K562 (cell line): ENCODE measurements at regions not wholly inside any gene's neighbourhood (a gene's known extent, or its start where the extent isn't known, plus 50 kb on each side); places are given as distances from the start of the nearest gene placed in this dataset.

Experiments
- ATAC-seq: fragments of 200-7000 bp; cut with Tn5 transposase; 3 replicates; pipeline ENCODE4 v1.9.1; 2020; ENCODE audit warnings: moderate library complexity
- BruUV-seq: library from RNA; stranded (reverse); fragments of 400-500 nt; replicated peaks from 2 replicates; lab custom pipeline; 2021; lab: Mats Ljungman, UMichigan
- CTCF ChIA-PET: fragments of 300-600 bp; formaldehyde crosslinking; extraction: SDS; loops from one replicate; lab custom pipeline; 2021; ENCODE audit warnings: low intra/inter-chr PET ratio; lab: Yijun Ruan, JAX
- POLR2A ChIA-PET: fragments of 300-600, 350-650 bp; sonication (Branson Sonifier 250); formaldehyde crosslinking; extraction: SDS; loops from one replicate; lab custom pipeline; 2021; ENCODE audit warnings: antibody characterized with exemption, inconsistent platforms; lab: Yijun Ruan, JAX
- DNase-seq, 4 experiments: peaks; one replicate each; pipeline versions ENCODE4 v3.0.0 to v3.0.0-alpha.2; 2011 to 2018; ENCODE audit warnings: low spot score in 3 of 4, mixed read lengths in 3 of 4; ENCODE audit errors: extremely low read depth in 1 of 4
- FAIRE-seq: peaks from 2 replicates; lab custom pipeline; 2011; peaks lifted over from hg19 to GRCh38; lab: Jason Lieb, UNC
- H2AFZ ChIP-seq: 2 replicates; pipeline ENCODE4 v1.6.0; 2011; ENCODE audit warnings: low read depth, low read length, control low read depth, inconsistent platforms
- H3K27ac ChIP-seq: fragments of 200-600 bp; 3 replicates; pipeline ENCODE4 v1.8.0; 2011; ENCODE audit warnings: low read depth, mild to moderate bottlenecking, control low read depth, inconsistent platforms, low read length, moderate library complexity, mixed read lengths; ENCODE audit errors: extremely low read depth
- H3K27me3 ChIP-seq, 2 experiments: fragments of 300-600 bp in 1 of 2; 2 replicates in 1 of 2; 3 replicates in 1 of 2; pipeline versions ENCODE4 v1.6.0 to v1.8.0; 2011; ENCODE audit warnings: inconsistent platforms in 2 of 2, low read length in 2 of 2, mild to moderate bottlenecking in 1 of 2, mixed read lengths in 1 of 2, moderate library complexity in 1 of 2; ENCODE audit not compliant: control insufficient read depth in 2 of 2, insufficient read depth in 2 of 2
- H3K36me3 ChIP-seq: fragments of 300-600 bp; 3 replicates; pipeline ENCODE4 v1.8.0; 2011; ENCODE audit warnings: mild to moderate bottlenecking, low read length, inconsistent platforms; ENCODE audit not compliant: control insufficient read depth, insufficient read depth
- H3K4me1 ChIP-seq, 2 experiments: fragments of 200-600 bp in 1 of 2; replicated peaks in 1 of 2; 2 replicates in 1 of 2; 3 replicates in 1 of 2; pipeline versions ENCODE4 v1.5.1 to v1.8.0; 2011; ENCODE audit warnings: inconsistent platforms in 2 of 2, low read length in 2 of 2, mild to moderate bottlenecking in 1 of 2, mixed read lengths in 1 of 2, moderate library complexity in 1 of 2; ENCODE audit not compliant: control insufficient read depth in 2 of 2, insufficient read depth in 2 of 2
- H3K4me2 ChIP-seq: 2 replicates; pipeline ENCODE4 v1.6.1; 2011; ENCODE audit warnings: low read length, control low read depth, inconsistent platforms, mixed read lengths; ENCODE audit not compliant: insufficient read depth
- H3K4me3 ChIP-seq: fragments of 200-600 bp; sonication (generic), shearing (Covaris generic); 2 replicates; pipeline ENCODE4 v1.5.1; 2016; ENCODE audit warnings: control low read depth, inconsistent platforms
- H3K79me2 ChIP-seq: fragments of 200-600 bp; 3 replicates; pipeline ENCODE4 v1.8.0; 2011; ENCODE audit warnings: low read length, inconsistent platforms; ENCODE audit not compliant: control insufficient read depth, insufficient read depth
- H3K9ac ChIP-seq, 2 experiments: 2 replicates each; pipeline versions ENCODE4 v1.6.0 to v1.6.1; 2011; ENCODE audit warnings: low read depth in 2 of 2, low read length in 2 of 2, control low read depth in 1 of 2, inconsistent platforms in 1 of 2, mild to moderate bottlenecking in 1 of 2, mixed read lengths in 1 of 2; ENCODE audit not compliant: insufficient read depth in 1 of 2
- H3K9me1 ChIP-seq: one replicate; pipeline ENCODE4 v1.6.0; 2011; ENCODE audit warnings: inconsistent platforms, mild to moderate bottlenecking, low read length, moderate library complexity; ENCODE audit not compliant: control insufficient read depth, insufficient read depth
- H3K9me3 ChIP-seq: replicated peaks from 2 replicates; pipeline ENCODE4 v1.5.1; 2011; ENCODE audit warnings: low read depth, low read length, inconsistent platforms; ENCODE audit not compliant: control insufficient read depth, insufficient read depth
- H4K20me1 ChIP-seq: replicated peaks from 2 replicates; pipeline ENCODE4 v1.6.1; 2011; ENCODE audit warnings: low read length, inconsistent platforms, mixed read lengths; ENCODE audit not compliant: control insufficient read depth, insufficient read depth
- ADNP ChIP-seq: fragments of 200-800 bp; sonication (Bioruptor generic); IDR thresholded peaks from 2 replicates; pipeline ENCODE4 v1.6.1; 2016; ENCODE audit warnings: missing genetic modification characterization, missing compliant biosample characterization
- ZNF143 ChIP-seq: sonication (generic); formaldehyde crosslinking; IDR thresholded peaks from 2 replicates; pipeline ENCODE4 v1.9.0; 2022; ENCODE audit warnings: mild to moderate bottlenecking, missing genetic modification reagents
- WGBS: fragments of 100-300 bp; shearing (Covaris generic); methylation state at CpG from one replicate; pipeline ENCODE4 v1.1.6; 2016; ENCODE audit warnings: low coverage, mixed read lengths; ENCODE audit not compliant: insufficient coverage; ENCODE audit errors: missing lambda C conversion rate; 5-methylcytosine and 5-hydroxymethylcytosine counted together
- in situ Hi-C: fragments of 300-500 bp; cut with MboI; formaldehyde crosslinking; loops from 4 replicates; pipeline ENCODE4 v1.15.0; 2018; ENCODE audit warnings: inconsistent platforms, mixed read lengths
- intact Hi-C: fragments of 100-400 bp; cut with micrococcal nuclease; formaldehyde crosslinking; loops from 2 replicates; pipeline ENCODE4 v1.14.2; 2022
- TF ChIP-seq, protein P1 (sequence below): fragments of 250-450 bp; sonication (Bioruptor Pico); IDR thresholded peaks from 2 replicates; pipeline ENCODE4 v1.4.0; 2020; ENCODE audit warnings: mild to moderate bottlenecking, moderate library complexity

DNA sequence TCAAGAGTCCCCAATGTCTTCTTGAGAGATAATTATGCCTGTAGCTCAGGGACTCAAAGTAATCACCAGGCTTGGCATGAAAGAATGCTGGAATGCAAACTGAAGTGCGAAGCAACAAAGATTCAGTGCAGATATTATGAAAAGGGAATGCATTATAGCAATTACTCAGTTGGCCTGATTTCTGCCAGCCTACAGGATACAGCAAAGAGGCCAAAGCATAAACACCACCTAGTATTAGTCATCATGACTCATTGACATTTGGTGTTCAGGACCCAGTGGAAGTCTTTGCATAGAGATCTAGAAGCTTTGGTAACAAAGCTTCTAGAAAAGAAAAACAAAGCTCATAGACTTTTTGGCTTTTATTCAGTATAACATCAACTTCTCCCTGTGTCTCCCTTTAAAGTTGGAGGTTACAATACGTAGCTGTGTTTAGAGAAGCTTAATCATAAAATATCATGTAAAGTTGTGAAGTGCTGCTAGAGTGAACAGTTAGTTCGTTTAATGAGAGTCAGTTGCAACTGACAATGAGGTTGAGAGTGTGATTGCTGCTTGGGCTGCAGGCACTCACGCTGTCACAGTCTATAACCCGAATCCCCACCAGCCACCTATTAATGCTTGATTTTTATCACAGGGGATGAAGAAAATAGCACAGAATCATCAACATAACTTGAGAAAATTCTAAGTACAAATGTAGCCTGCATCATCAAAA lies 932.7 kb downstream of the TFAP2A start:
- Histone ChIP-seq H3K9me3 (no peaks in the 10 kb centered on the region), H3K27me3 (no peaks in the 10 kb centered on the region), H3K4me1 (no peaks in the 10 kb centered on the region), H2AFZ (no peak overlapping the region), H3K27ac (no peak overlapping the region), H3K36me3 (no peaks in the 10 kb centered on the region), H3K4me2 (no peak overlapping the region), H4K20me1 (no peaks in the 10 kb centered on the region), H3K9ac (no peak overlapping the region), H3K4me3 (no peak overlapping the region), H3K9me1 (no peaks in the 10 kb centered on the region), H3K79me2 (no peaks in the 10 kb centered on the region)
- ChIA-PET POLR2A (no interaction called here), CTCF (no interaction called here)
- intact Hi-C loops = no loop called here
- TF ChIP-seq, protein P1, sequence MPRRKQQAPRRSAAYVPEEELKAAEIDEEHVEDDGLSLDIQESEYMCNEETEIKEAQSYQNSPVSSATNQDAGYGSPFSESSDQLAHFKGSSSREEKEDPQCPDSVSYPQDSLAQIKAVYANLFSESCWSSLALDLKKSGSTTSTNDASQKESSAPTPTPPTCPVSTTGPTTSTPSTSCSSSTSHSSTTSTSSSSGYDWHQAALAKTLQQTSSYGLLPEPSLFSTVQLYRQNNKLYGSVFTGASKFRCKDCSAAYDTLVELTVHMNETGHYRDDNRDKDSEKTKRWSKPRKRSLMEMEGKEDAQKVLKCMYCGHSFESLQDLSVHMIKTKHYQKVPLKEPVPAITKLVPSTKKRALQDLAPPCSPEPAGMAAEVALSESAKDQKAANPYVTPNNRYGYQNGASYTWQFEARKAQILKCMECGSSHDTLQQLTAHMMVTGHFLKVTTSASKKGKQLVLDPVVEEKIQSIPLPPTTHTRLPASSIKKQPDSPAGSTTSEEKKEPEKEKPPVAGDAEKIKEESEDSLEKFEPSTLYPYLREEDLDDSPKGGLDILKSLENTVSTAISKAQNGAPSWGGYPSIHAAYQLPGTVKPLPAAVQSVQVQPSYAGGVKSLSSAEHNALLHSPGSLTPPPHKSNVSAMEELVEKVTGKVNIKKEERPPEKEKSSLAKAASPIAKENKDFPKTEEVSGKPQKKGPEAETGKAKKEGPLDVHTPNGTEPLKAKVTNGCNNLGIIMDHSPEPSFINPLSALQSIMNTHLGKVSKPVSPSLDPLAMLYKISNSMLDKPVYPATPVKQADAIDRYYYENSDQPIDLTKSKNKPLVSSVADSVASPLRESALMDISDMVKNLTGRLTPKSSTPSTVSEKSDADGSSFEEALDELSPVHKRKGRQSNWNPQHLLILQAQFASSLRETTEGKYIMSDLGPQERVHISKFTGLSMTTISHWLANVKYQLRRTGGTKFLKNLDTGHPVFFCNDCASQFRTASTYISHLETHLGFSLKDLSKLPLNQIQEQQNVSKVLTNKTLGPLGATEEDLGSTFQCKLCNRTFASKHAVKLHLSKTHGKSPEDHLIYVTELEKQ = no peak
- no peak for TF ChIP-seq ZNF143 (CRISPR knock-in tag)
- TF ChIP-seq ADNP (tag) = no peak
- WGBS = 0% methylated on average over 5 of the region's 5 CpGs
- no peak for ATAC-seq
- FAIRE-seq = no peak
- no peak for DNase-seq
- BruUV-seq = no TSS peak
- in situ Hi-C loops = no loop called here
